Osteocyte (in vitro differentiated cells): ENCODE measurements at regions not wholly inside any gene's neighbourhood (a gene's known extent, or its start where the extent isn't known, plus 50 kb on each side); places are given as distances from the start of the nearest gene placed in this dataset.

Source experiments
- DNase-seq: peaks from one replicate; pipeline ENCODE4 v3.0.0; 2021; ENCODE audit warnings: mixed read lengths; ENCODE audit not compliant: unreplicated experiment; ENCODE audit errors: extremely low spot score
- H3K27ac Mint-ChIP-seq: one replicate; pipeline ENCODE4 v1.8.0; 2021; ENCODE audit warnings: mild to moderate bottlenecking, mixed read lengths; ENCODE audit not compliant: unreplicated experiment
- H3K27me3 Mint-ChIP-seq: one replicate; pipeline ENCODE4 v1.8.0; 2021; ENCODE audit warnings: mixed read lengths; ENCODE audit not compliant: unreplicated experiment
- H3K36me3 Mint-ChIP-seq: one replicate; pipeline ENCODE4 v1.8.0; 2021; ENCODE audit warnings: mixed read lengths; ENCODE audit not compliant: unreplicated experiment
- H3K4me1 Mint-ChIP-seq: one replicate; pipeline ENCODE4 v1.8.0; 2021; ENCODE audit warnings: mixed read lengths; ENCODE audit not compliant: unreplicated experiment
- H3K4me3 Mint-ChIP-seq: one replicate; pipeline ENCODE4 v1.8.0; 2021; ENCODE audit warnings: mild to moderate bottlenecking, moderate library complexity, mixed read lengths; ENCODE audit not compliant: unreplicated experiment
- H3K9me3 Mint-ChIP-seq: one replicate; pipeline ENCODE4 v1.8.0; 2021; ENCODE audit warnings: mixed read lengths; ENCODE audit not compliant: unreplicated experiment
- CTCF ChIP-seq: fragments of 200-600 bp; sonication (generic); IDR thresholded peaks from 2 replicates; pipeline ENCODE4 v1.5.0; 2021; ENCODE audit warnings: antibody characterized with exemption, mild to moderate bottlenecking, moderate library complexity

DNA sequence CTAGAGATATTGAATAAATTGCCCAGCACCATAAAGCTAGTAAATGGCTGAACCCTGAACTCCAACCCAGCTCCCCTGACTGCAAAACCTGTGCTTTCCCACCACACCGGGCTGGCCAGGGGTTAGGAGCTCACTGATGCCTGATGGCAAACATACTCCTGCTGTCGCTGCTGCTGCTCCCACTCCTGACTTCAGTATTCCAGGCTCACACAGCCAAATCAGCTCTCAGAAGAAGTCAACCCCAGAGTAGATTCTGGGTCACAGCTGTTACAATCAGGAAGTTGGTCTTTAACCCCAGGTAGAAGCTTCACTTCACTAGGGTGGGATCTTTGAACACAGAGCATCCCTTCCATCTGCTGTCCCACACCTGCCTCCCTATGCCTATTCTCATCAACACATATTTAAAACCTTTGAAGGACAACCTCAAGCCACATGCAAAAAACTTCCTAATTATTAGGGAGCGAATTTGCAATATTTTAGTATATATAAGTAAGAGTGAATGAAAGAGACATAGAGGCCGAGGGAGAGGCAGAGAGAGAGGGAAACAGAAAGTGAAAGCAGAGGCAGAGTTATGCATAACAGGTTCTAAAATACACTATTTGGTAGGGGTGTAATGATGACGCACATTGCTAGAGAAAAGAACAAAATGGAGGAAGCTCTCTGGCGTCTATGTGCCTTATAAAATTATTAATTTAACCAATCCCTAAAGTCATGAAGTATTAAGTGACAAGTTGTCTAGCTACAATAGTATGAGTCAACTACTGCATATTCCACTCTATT is 99.4 kb upstream of the SERP2 start:
- Mint-ChIP-seq H3K27ac (peak overlapping the region; percentile 21), H3K4me1 (peaks cover 43% of the 10 kb centered on the region)
- DNase-seq: no peak

GRCh38 chr13:44274771-44275205 is 98.8 kb upstream of the SERP2 start:
- Mint-ChIP-seq H3K4me3 (no peak overlapping the region), H3K27me3 (no peaks in the 10 kb centered on the region), H3K9me3 (no peaks in the 10 kb centered on the region), H3K4me1 (peaks cover 42% of the 10 kb centered on the region), H3K36me3 (no peaks in the 10 kb centered on the region), H3K27ac (no peak overlapping the region)
- no peak for DNase-seq
- no peak for TF ChIP-seq CTCF

More for the DNA sequence above, 99.4 kb upstream of the SERP2 start:
- H3K27me3 Mint-ChIP-seq: no peaks in the 10 kb centered on the region
- no peak for TF ChIP-seq CTCF
- no peaks in the 10 kb centered on the region for H3K9me3 Mint-ChIP-seq
- H3K4me3 Mint-ChIP-seq: no peak overlapping the region
- no peaks in the 10 kb centered on the region for H3K36me3 Mint-ChIP-seq

DNA sequence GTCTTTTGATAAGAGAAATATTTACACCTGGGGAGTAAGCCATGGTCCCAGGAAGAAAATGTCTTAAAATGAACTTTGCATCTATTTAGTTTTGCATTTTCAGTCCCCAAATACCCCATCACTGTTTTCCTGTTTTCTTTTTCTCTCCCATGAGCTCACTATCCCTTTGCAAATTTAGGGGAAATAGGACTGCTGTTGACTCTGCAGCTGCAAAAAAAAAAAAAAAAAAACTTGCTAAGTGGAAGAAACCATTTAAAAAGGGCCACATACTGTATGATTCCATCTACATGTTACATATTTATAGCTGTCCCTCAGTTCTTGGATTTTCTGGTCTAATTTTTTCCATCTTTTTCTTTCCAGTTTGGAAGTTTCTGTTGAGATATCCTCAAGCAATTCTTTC is 98.2 kb upstream of the SERP2 start:
- Mint-ChIP-seq H3K36me3 (no peaks in the 10 kb centered on the region), H3K27me3 (no peaks in the 10 kb centered on the region), H3K4me3 (no peak overlapping the region), H3K9me3 (no peaks in the 10 kb centered on the region), H3K27ac (no peak overlapping the region), H3K4me1 (peaks cover 42% of the 10 kb centered on the region)
- no peak for TF ChIP-seq CTCF
- DNase-seq: no peak

DNA sequence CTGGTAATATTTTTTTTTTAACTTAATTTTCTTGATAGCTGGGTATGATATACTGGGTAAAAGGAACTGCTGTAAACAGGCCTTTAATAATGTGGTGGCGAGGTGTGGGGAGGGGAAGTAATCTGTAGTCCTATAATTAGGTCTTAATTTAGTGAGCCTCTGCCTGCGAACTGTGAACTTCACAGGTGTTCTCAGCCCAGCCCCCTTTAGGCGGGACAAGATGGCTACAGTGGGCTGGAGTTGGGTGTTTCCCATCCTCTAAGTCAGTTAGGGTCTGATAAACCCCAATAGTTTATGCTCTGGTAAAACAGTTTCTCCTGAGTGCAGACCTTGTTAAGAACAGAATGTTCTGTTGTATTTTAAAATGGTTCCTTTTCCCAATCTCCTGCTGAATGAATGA is 97.6 kb upstream of the SERP2 start:
- H3K36me3 Mint-ChIP-seq: no peaks in the 10 kb centered on the region
- no peak overlapping the region for H3K4me3 Mint-ChIP-seq
- DNase-seq: no peak
- no peaks in the 10 kb centered on the region for H3K27me3 Mint-ChIP-seq
- TF ChIP-seq CTCF: no peak
- no peaks in the 10 kb centered on the region for H3K9me3 Mint-ChIP-seq
- H3K4me1 Mint-ChIP-seq: peaks cover 36% of the 10 kb centered on the region
- no peak overlapping the region for H3K27ac Mint-ChIP-seq

DNA sequence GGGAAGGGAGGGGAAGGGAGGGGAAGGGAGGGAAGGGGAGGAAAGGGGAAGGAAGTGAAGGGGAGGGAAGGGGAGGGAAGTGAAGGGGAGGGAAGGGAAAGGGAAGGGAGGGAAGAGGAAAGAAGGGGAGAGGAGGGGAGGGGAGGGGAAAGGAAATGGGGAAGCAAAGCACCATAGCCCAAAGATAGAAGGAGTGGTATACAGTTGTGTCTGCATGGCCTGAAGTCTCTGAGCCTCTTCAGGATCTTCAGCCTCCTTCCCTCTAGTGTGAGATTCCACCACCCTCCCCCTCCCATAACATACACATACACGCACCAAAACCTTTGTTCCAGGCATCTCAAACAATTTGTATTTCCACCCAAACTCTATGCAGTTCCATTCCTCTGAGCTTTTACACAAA is 96.2 kb upstream of the SERP2 start:
- Mint-ChIP-seq H3K36me3 (no peaks in the 10 kb centered on the region), H3K27ac (no peak overlapping the region), H3K9me3 (no peaks in the 10 kb centered on the region), H3K27me3 (peaks cover 3% of the 10 kb centered on the region), H3K4me1 (peaks cover 23% of the 10 kb centered on the region), H3K4me3 (no peak overlapping the region)
- TF ChIP-seq CTCF: no peak
- DNase-seq: no peak
